ENCODE measurements at regions not wholly inside any gene's neighbourhood (a gene's known extent, or its start where the extent isn't known, plus 50 kb on each side); places are given as distances from the start of the nearest gene placed in this dataset.

DNA sequence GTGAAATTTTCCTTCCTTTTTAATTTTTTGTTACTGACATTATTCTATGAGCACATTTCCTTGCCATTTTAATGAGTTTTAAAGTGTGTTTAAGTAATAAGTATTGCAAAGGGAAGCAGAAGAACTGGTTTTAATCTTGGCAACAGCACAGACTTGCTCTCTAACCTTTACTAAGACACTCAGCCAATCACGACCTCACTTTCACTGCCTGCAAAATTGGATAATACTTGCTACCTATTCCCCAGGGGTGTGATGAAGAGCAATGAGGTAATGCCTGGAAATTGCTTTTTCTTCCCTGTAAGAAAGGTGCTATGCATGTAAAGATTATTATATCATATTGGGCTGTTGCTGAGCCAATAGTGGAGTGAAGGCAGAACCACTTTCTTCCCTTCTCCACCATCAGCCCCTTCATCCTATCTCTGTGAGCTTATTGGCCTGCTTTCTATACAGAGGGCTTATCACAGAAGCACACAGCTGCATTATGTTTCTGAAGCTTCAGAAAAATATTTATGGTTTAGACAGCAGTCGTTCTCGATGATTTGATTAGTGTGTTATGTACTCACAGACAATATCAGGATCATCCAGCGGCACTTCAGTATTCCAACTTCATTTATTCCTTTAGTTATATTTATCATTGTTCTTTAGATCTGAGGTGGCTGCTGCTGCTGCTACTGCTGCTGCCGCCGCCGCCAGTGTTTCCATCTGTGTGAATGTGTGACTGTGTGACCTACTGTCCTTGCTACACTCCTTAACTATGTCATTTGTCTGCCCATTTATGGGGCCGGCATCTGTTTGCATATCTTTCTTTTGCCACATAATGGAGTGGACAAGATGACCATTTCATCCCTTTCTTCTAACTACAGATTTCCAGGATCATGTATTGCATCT, 255.1 kb downstream of the C4orf33 start:
- DNase-seq, result no peak

DNA sequence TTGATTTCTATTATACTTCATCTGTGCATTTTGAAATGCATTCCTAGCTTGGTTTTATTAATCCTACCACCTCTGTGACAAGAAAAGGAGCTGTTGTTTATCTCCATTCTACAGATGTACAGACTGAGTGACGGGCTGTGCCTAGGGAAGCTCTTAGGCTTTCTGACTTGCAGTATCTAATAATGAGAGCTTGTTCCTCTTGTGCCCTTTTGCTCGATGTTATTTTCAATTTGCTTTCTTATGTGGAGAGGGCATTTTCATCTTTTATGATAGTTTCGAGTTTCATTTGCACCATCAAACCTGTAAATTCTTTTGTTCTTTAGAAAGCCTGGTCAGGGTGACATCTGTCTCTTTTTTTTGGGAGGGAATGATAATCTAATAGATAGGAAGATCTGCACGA, 256.5 kb downstream of the C4orf33 start:
- DNase-seq, result no peak

DNA sequence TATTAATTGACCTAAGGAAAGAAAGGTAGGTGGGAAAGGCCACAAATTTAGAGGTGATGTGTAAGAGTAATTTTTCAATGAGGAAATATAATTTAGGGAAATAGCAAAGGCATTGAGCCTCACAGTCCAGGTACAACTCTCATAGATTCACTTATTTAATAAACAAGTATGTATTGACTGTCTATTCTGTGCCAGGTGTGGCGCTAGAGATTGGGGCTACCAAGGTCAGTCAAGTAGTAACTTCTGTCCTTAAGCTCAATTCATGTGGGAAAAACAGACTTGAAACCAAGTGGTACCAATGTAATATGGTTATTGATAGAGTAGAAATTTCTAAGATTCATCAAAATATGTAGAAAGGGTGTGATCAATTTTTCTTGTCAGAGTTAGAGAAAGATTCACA, 257.5 kb downstream of the C4orf33 start:
- no peak for DNase-seq

- no peak for DNase-seq
Measured at GRCh38 chr4:129355031-129355430, 259.1 kb downstream of the C4orf33 start.

DNA sequence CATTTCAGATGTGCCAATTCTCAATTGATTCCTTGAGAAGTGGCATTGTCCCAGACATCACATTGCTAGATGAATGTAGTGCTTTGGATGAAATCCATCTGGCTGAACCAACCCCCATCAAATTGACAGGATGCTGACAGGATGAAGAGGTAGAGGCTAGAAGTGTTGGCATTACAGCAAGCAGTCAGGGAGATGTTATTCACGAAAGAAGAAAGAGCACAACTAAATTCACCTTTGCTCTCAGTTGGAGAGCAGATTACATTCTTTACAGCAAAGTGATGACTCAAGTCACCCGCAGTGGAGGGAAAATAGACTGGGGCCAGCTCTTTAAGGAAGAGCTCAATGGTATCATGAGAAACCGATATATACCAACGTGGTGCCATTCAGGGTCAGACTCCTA, 259.6 kb downstream of the C4orf33 start:
- no peak for DNase-seq

GRCh38 chr4:129358571-129358970, 262.6 kb downstream of the C4orf33 start:
- DNase-seq, result no peak

- no peak for DNase-seq
Measured at GRCh38 chr4:129359461-129359860, 263.5 kb downstream of the C4orf33 start.

DNA sequence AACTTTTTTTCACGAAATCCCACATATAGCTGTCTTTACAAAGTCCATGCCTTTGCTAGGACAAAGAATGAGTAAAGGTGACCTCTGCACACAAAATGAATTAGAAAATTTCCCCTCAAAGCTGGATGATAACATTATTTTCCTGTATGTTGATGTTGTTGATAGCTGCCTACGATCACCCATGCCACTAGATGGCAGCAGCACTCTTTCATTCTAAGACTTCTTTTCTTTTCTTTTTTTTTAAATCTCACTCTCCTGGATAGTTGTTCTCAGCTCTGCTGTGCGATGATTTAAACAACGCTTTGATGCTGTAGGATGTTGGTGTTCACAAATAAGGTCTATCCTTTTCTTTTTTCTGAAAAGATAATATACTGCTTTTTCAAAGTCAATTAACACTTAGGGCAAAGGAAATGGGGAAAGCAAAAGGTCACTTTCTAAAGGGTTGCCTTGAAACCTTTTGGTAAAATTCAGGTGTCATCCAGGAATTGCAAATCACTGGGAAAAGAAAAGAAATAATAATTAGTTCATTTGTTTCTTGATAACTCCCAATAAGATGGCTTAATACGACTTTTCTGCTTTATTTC, 266.8 kb downstream of the C4orf33 start:
- no peak for DNase-seq

DNA sequence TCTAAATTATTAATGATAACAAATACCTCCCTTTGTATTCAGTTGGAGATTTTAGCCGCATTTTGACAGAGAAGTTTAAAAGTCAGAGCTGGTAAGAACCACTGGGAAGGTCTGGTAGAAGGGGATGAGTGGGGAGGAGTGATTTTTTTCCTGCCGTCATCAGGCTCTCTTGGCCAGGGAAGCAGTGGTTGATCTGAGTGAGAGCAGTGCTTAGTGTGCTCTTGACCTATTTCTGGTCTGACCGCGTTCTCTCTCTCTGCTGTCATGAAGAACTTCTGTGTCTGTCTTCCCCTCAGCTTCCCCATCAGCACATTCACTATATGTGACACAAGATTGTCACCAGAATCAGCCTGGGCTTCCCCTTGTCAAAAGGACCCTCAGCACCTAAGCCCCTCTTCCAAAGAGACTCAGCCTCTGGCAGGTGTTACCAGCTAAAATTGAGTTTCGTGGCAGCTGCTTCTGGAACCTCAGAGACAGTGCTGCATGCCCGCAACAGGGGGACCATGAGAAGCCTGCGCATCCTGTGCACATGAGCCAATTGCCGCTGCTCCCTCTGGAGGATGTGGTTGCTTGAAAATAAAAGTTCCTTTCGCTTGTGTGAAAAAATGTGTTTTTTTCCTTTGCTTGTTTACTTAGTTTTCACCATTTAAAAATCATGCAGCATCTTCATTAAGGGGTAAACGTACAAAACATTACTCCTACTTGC, 268.9 kb downstream of the C4orf33 start:
- no peak for DNase-seq

GRCh38 chr4:129369361-129370010, 273.5 kb downstream of the C4orf33 start:
- no peak for DNase-seq

DNA sequence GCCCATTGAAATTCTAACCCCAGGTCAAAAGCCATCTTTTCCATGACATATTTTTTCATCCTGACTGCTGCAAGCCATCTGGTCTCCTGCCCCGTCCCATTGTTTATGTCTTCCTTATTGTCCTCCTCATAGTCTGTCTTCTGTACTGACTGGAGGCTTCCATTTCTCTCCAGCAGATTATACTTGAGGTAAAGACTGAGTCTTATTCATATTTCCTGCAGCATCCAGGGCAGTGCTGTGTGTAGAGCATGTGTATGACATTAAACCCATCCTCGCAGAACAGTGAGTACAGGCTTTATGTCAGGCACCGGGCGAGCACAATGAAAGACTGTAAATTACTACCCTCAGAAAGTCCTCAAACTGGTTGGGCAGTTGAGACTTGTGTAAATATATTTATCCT, 275.1 kb downstream of the C4orf33 start:
- no peak for DNase-seq

- no peak for DNase-seq
Measured at GRCh38 chr4:129371926-129372325, 276.0 kb downstream of the C4orf33 start.

DNA sequence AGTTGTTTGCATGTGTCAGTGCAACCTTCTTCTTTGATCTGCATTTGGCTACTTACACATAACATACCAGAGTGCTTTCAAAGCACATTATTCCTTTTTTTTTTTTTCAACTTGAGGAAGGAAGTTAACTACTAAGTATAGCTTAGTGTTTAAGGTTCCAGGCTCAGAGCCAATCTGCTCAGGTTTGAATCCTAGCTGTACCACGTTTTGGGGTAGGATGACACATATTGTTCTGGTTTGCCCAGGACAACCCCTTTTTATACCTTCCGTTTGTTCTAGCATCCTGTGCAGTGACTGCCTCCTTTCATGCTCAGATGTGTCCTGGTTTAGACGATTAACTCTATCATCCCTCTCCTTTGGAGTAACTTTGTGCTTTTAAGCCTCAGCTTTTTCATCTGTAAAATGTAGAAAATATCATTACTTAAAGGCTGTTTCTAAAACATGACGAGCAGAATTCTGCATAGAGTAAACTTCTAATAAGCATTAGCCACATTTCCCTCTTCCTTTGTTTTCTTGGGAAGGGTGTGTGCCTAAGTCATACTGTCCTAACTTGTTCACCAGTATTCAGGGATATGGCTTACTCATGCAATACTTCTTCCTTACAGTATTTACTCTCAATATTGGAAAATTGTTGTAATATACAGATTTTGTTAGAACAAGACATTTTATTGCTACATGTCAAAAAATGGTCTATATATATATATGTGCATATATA, 281.3 kb downstream of the C4orf33 start:
- DNase-seq, result no peak

- DNase-seq, result no peak
Measured at GRCh38 chr4:129378364-129378763, 282.4 kb downstream of the C4orf33 start.

GRCh38 chr4:129379429-129379828, 283.5 kb downstream of the C4orf33 start:
- no peak for DNase-seq

DNA sequence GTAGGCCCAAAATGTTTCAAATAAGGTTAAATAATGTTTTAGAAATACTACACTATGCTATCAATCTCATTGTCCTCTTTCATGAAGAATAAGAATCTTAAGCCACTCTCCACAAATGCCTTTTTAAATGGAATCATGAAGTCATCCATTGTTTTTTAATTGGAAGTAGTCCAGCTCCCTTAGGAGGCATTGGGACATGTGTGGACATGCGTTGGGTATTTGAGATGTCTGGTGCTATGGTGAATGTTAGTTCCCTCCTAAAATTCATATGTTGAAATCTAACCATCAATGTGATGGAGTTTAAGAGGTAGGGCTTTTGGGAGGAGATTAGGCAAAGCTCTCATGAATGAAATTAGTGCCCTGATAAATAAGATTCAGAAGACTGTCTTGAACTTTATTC, 289.0 kb downstream of the C4orf33 start:
- DNase-seq, result no peak

DNA sequence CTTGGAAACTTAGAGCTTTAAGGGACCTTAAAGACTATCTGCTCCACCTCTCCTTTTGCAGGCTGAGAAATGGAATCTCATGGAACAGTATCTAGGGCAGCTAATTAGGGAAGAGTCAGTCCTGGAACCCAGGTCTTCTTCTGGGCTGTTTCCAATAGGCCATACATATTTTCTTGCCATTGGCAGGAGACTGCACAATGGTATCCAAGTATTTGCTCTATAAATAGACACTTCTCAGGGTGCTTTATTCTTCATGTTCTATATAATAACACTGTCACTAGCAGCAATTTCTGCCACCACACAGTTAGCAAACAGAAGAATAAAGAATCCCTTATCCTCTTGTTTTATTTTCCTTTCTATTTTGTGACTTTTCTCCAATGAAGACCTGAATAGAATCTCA, 291.7 kb downstream of the C4orf33 start:
- no peak for DNase-seq

DNA sequence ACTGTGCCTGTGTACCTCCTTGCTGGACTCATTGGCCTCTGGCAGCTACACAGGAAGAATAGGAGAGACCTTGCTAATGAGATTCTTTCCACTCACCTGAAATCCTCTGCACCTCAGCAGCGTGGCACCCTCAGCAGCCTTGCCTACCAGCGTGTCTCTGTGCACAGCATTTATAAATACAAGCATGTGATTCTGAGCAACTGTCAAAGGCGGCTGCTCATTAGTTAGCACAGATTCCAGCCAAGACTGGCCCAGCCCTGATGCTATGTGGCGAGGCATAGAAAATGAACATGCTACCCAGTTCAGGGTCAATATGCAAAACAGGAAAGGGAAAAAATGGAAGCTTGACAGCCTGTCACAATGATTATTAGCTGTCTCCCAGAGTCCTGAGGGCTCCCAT, 298.0 kb downstream of the C4orf33 start:
- no peak for DNase-seq

GRCh38 chr4:129394635-129395034, 298.7 kb downstream of the C4orf33 start:
- no peak for DNase-seq

- no peak for DNase-seq
Measured at GRCh38 chr4:129403848-129404247, 307.9 kb downstream of the C4orf33 start.

- DNase-seq, result no peak
Measured at GRCh38 chr4:129410115-129410514, 314.2 kb downstream of the C4orf33 start.

GRCh38 chr4:129415004-129415403, 319.1 kb downstream of the C4orf33 start:
- no peak for DNase-seq
